Heart right ventricle (tissue), 16 donors: ENCODE measurements at regions not wholly inside any gene's neighbourhood (a gene's known extent, or its start where the extent isn't known, plus 50 kb on each side); places are given as distances from the start of the nearest gene placed in this dataset.

Source experiments
- ATAC-seq, 8 donors: fragments of 200-7000 bp; cut with Tn5 transposase; one replicate each; pipeline ENCODE4 v1.9.1; 2020; ENCODE audit warnings: mild to moderate bottlenecking in 8 of 8, moderate library complexity in 8 of 8, moderate number of reproducible peaks in 1 of 8
- DNase-seq, 2 donors: peaks; one replicate each; pipeline ENCODE4 v3.0.0-alpha.2; 2020
- H3K27ac ChIP-seq, 10 donors: fragments of 200-600 bp; sonication (generic) in 2 of 10; one replicate each; pipeline versions ENCODE4 v1.5.0 to v1.8.0; 2020 to 2022; ENCODE audit warnings: mild to moderate bottlenecking in 3 of 10
- H3K27me3 ChIP-seq, 7 donors: fragments of 200-600 bp; one replicate each; pipeline ENCODE4 v1.8.0; 2021 to 2022; ENCODE audit warnings: mild to moderate bottlenecking in 2 of 7
- H3K36me3 ChIP-seq, 9 donors: fragments of 200-600 bp; sonication (generic) in 1 of 9; one replicate each; pipeline versions ENCODE4 v1.5.0 to v1.8.0; 2020 to 2022; ENCODE audit warnings: mild to moderate bottlenecking in 2 of 9
- H3K4me1 ChIP-seq, 9 donors: fragments of 200-600 bp; sonication (generic) in 1 of 9; one replicate each; pipeline versions ENCODE4 v1.5.0 to v1.8.0; 2020 to 2022; ENCODE audit warnings: mild to moderate bottlenecking in 4 of 9
- H3K4me3 ChIP-seq, 10 donors: fragments of 200-600 bp; sonication (generic) in 2 of 10; one replicate each; pipeline versions ENCODE4 v1.5.0 to v1.8.0; 2020 to 2022; ENCODE audit warnings: mild to moderate bottlenecking in 7 of 10, moderate library complexity in 2 of 10
- H3K9me3 ChIP-seq, 11 donors: fragments of 200-600 bp in 10 of 11; sonication (generic) in 2 of 11; one replicate each; pipeline versions ENCODE4 v1.5.0 to v1.8.0; 2013 to 2022; ENCODE audit warnings: mild to moderate bottlenecking in 2 of 11, control low read depth in 1 of 11, moderate library complexity in 1 of 11
- WGBS, 2 donors: extraction: QIAGEN DNeasy Blood & Tissue Kit; methylation state at CpG; one replicate each; pipeline ENCODE4 v1.1.7; 2013; ENCODE audit warnings: inconsistent platforms in 1 of 2; 5-methylcytosine and 5-hydroxymethylcytosine counted together
- intact Hi-C, 10 donors: fragments of 100-400 bp; cut with DNase I; formaldehyde crosslinking; loops; one replicate each; pipeline versions ENCODE4 v1.11.1 to v1.14.2; 2022
- TF ChIP-seq, protein P1 (sequence below), 9 donors: fragments of 200-600 bp; sonication (generic) in 2 of 9; IDR thresholded peaks; one replicate each; pipeline versions ENCODE4 v1.5.0 to v1.8.0; 2021 to 2022; ENCODE audit warnings: antibody characterized with exemption in 9 of 9, mild to moderate bottlenecking in 5 of 9, moderate library complexity in 1 of 9
- donor health status: Arrhythmogenic right ventricular cardiomyopathy.
- donor health status: ischemic (EF 13 %, LVEDD 7.1; RV severe dilation, severe dysfunction).
- donor health status: healthy with polysubstance abuse.
- donor health status: DM: no; HTN: yes; CAD: no.
- donor health status: DM: no; HTN: no; CAD: no.
- donor health status: ischemic (EF 25% LVEDD 6.9; RV normal size, moderate dysfunction).
- donor health status: ischemic (EF 25% LVEDD 5.7; RV mildly dilated, moderate dysfunction).
- donor health status: healthy.
- donor health status: DM: yes; HTN: yes; CAD: no.
- donor health status: Ischemic cardiomyopathy.
- donor health status: ischemic (EF 35%, LVEDD 5.7; RV mildly dilated, moderate dysfunction).
- donor health status: nonischemic (EF 11% LVEDD 7.7; RV severe dilation, severe dysfunction).
- donor health status: DM: yes; HTN: yes; CAD: no.
- donor health status: PGD.
- donor health status: ischemic (EF 29% LVEDD 5.4; RV normal size, mild dysfunction).
- donor health status: nonischemic (EF 23%, LVEDD 6.1; RV moderate dilation, normal function).

DNA sequence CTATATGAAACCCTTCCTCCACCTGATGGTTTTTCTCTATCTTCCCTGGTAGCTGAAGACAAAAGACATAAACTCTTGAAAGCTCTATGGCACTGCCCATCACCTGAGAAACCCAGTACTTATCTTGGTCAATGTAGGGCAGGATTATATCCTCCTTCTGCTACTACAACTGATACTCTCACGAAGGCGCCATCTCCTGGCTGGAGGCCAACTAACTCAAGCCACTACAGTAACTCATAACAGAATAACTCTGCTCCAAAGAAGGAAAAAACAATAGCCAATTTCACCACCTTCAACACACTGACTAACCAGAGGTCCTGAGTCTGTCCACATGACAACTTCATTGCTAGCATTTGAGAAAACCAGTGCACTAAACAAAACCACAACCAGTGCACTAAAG is 409.2 kb downstream of the CETN3 start:
- intact Hi-C loops: loop anchor here in 1 of 10 donors (5.0 kb wide), 1 partner anchor 1412 kb away; no protein-coding TSS in a partner anchor
- no peak for DNase-seq
- 74 to 84% methylated on average over 2 of the region's 2 CpGs for WGBS, 2 donors
- no peak for ATAC-seq
- Histone ChIP-seq H3K27ac (no peak overlapping the region), H3K4me1 (peaks cover 0 to 8% (median 0%) of the 10 kb centered on the region in 9 donors), H3K36me3 (no peaks in the 10 kb centered on the region), H3K27me3 (no peaks in the 10 kb centered on the region), H3K4me3 (no peak overlapping the region), H3K9me3 (peaks cover 0 to 10% (median 0%) of the 10 kb centered on the region in 11 donors)
- TF ChIP-seq, protein P1, sequence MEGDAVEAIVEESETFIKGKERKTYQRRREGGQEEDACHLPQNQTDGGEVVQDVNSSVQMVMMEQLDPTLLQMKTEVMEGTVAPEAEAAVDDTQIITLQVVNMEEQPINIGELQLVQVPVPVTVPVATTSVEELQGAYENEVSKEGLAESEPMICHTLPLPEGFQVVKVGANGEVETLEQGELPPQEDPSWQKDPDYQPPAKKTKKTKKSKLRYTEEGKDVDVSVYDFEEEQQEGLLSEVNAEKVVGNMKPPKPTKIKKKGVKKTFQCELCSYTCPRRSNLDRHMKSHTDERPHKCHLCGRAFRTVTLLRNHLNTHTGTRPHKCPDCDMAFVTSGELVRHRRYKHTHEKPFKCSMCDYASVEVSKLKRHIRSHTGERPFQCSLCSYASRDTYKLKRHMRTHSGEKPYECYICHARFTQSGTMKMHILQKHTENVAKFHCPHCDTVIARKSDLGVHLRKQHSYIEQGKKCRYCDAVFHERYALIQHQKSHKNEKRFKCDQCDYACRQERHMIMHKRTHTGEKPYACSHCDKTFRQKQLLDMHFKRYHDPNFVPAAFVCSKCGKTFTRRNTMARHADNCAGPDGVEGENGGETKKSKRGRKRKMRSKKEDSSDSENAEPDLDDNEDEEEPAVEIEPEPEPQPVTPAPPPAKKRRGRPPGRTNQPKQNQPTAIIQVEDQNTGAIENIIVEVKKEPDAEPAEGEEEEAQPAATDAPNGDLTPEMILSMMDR (IDR thresholded peaks at IDR 0.05): no peak

DNA sequence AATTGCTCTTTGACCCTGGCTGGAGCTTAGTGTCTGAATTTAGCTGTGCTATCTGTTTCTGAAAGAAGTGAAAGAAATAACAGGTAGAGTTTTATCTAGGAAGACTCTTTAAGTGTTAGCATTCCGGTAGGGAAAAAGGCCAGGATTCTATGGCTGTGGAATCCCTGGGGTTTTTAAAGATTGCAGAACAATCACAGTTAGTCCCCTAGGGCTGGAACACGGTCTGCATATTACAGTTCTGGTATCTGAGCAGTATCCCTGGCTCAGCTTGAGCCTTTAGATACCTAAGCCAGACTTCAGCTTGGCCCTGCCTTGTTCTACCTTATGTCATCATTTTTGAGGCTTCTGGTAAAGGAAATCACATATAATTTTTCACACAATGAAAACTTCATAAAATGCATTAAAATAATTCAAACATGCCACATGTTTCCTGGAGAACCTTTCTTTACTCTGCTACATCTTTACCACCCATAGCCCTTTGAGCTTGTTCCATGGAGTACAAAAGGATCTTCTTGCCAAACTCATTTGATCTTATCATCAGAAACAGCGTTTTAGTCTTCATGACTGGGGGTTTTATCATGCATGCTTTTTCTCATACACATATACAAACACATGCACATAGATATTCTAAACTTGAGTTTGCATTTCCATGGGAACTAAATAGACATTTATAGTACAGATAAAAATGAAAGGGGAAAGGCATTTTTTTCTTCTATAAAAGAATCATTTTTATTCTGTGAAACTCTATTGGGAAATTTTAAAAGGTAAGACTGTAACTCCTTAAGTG is 410.8 kb downstream of the CETN3 start:
- H3K4me3 ChIP-seq: no peak overlapping the region
- intact Hi-C loops: loop anchor here in 1 of 10 donors (10.0 kb wide), 1 partner anchor 1264 kb away; no protein-coding TSS in a partner anchor
- peaks cover 0 to 6% (median 0%) of the 10 kb centered on the region in 11 donors for H3K9me3 ChIP-seq
- H3K4me1 ChIP-seq: peaks cover 0 to 8% (median 0%) of the 10 kb centered on the region in 9 donors
- no peaks in the 10 kb centered on the region for H3K36me3 ChIP-seq
- no peak for DNase-seq
- TF ChIP-seq, protein P1 (IDR thresholded peaks at IDR 0.05): no peak
- 19 to 21% methylated on average over 3 of the region's 3 CpGs for WGBS, 2 donors
- no peak for ATAC-seq
- no peak overlapping the region for H3K27ac ChIP-seq
- no peaks in the 10 kb centered on the region for H3K27me3 ChIP-seq

DNA sequence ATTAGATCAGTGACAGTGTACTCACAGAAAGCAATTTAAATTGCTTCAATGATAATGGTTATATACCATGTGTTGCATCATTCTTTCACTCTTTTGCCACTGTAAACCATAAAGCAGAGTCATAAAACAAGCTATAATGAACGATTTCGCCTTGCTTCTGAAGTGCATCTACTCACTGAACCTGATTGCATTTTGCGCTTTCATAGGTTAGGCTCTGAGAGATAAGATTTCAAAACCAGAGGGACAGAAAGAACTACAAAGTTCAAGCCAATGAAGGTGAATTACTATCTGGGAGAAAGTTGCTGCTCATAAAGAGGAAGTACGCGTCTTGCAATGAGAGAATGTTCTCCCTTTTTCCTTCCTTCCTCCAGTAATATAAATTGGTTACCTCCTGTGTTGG is 412.7 kb downstream of the CETN3 start:
- Histone ChIP-seq H3K27me3 (no peaks in the 10 kb centered on the region), H3K4me1 (peaks cover 0 to 8% (median 0%) of the 10 kb centered on the region in 9 donors), H3K4me3 (no peak overlapping the region), H3K27ac (no peak overlapping the region), H3K36me3 (no peaks in the 10 kb centered on the region), H3K9me3 (peaks cover 0 to 6% (median 0%) of the 10 kb centered on the region in 11 donors)
- intact Hi-C loops: loop anchor here in 1 of 10 donors (10.0 kb wide), 1 partner anchor 1262 kb away; no protein-coding TSS in a partner anchor
- no peak for ATAC-seq
- no peak for DNase-seq
- WGBS, 2 donors: 82 to 86% methylated on average over 5 of the region's 5 CpGs
- TF ChIP-seq, protein P1 (IDR thresholded peaks at IDR 0.05): no peak

DNA sequence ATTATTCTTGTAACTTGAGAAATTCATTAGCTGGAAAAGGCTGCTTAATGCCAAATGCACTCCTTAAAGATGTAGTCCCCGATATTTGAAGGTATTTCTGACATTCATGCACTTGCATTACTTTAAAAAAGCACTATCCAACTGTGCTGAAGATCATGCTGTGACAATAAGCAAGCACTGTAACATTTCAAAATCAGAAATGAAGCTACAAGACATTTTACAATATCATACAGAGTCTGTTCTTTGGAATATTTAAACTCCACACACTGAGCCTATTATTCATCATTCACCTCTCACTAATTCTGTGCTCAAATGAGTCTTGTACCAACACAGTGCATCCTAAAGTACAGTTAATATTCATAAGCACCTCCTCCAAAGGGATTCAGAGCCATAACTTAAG is 413.2 kb downstream of the CETN3 start:
- H3K4me1 ChIP-seq: peaks cover 0 to 9% (median 0%) of the 10 kb centered on the region in 9 donors
- H3K27ac ChIP-seq: no peak overlapping the region
- peaks cover 0 to 2% (median 0%) of the 10 kb centered on the region in 11 donors for H3K9me3 ChIP-seq
- TF ChIP-seq, protein P1 (IDR thresholded peaks at IDR 0.05): no peak
- no peaks in the 10 kb centered on the region for H3K27me3 ChIP-seq
- DNase-seq (no peak), ATAC-seq (no peak)
- no peaks in the 10 kb centered on the region for H3K36me3 ChIP-seq
- WGBS, 2 donors: 86 to 87% methylated on average over 1 of the region's 1 CpG
- intact Hi-C loops: loop anchor here in 1 of 10 donors (10.0 kb wide), 1 partner anchor 1262 kb away; no protein-coding TSS in a partner anchor
- no peak overlapping the region for H3K4me3 ChIP-seq
